ENCODE measurements at regions not wholly inside any gene's neighbourhood (a gene's known extent, or its start where the extent isn't known, plus 50 kb on each side); places are given as distances from the start of the nearest gene placed in this dataset.

DNA sequence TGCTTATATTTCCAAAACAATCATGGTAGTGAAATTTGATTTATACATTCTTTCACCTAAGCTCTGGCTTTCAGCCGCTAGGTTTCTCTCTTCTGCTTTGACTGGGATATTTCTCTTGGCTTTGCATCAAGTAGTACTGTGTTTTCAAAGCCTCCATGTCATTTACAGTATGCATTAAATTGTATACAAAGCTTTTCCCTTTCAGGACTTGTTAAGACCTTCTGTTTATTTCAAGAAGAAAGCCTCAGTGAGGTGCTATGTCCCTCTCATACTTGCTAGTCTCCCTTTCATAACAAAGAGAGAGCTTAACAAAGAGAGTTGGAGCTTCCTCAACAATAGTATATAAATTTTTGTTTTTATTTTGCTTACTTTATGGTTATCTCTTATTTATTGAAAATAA, 84.2 kb upstream of the SLC25A26 start:
- TF ChIP-seq, protein P1, sequence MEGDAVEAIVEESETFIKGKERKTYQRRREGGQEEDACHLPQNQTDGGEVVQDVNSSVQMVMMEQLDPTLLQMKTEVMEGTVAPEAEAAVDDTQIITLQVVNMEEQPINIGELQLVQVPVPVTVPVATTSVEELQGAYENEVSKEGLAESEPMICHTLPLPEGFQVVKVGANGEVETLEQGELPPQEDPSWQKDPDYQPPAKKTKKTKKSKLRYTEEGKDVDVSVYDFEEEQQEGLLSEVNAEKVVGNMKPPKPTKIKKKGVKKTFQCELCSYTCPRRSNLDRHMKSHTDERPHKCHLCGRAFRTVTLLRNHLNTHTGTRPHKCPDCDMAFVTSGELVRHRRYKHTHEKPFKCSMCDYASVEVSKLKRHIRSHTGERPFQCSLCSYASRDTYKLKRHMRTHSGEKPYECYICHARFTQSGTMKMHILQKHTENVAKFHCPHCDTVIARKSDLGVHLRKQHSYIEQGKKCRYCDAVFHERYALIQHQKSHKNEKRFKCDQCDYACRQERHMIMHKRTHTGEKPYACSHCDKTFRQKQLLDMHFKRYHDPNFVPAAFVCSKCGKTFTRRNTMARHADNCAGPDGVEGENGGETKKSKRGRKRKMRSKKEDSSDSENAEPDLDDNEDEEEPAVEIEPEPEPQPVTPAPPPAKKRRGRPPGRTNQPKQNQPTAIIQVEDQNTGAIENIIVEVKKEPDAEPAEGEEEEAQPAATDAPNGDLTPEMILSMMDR (IDR thresholded peaks at IDR 0.05 in 2 of 3, conservative IDR thresholded peaks at IDR 0.05 in 1 of 3; ENCODE audit: insufficient read depth in 2 of 3, low read depth in 1 of 3, low read length in 3 of 3) = no peak
- TF ChIP-seq NR2F6 (CRISPR knock-in tag; IDR thresholded peaks at IDR 0.05) (no peak), E2F3 (CRISPR knock-in tag; IDR thresholded peaks at IDR 0.05) (no peak), JUNB (CRISPR knock-in tag; conservative IDR thresholded peaks at IDR 0.05) (no peak), BHLHE40 (IDR thresholded peaks at IDR 0.05; ENCODE audit: low read length) (no peak), GABPB2 (CRISPR knock-in tag; conservative IDR thresholded peaks at IDR 0.05) (no peak)
- TF ChIP-seq, protein P2, sequence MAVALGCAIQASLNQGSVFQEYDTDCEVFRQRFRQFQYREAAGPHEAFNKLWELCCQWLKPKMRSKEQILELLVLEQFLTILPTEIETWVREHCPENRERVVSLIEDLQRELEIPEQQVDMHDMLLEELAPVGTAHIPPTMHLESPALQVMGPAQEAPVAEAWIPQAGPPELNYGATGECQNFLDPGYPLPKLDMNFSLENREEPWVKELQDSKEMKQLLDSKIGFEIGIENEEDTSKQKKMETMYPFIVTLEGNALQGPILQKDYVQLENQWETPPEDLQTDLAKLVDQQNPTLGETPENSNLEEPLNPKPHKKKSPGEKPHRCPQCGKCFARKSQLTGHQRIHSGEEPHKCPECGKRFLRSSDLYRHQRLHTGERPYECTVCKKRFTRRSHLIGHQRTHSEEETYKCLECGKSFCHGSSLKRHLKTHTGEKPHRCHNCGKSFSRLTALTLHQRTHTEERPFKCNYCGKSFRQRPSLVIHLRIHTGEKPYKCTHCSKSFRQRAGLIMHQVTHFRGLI (CRISPR knock-in tag; IDR thresholded peaks at IDR 0.05) = no peak
